ENCODE measurements at regions not wholly inside any gene's neighbourhood (a gene's known extent, or its start where the extent isn't known, plus 50 kb on each side); places are given as distances from the start of the nearest gene placed in this dataset.

DNA sequence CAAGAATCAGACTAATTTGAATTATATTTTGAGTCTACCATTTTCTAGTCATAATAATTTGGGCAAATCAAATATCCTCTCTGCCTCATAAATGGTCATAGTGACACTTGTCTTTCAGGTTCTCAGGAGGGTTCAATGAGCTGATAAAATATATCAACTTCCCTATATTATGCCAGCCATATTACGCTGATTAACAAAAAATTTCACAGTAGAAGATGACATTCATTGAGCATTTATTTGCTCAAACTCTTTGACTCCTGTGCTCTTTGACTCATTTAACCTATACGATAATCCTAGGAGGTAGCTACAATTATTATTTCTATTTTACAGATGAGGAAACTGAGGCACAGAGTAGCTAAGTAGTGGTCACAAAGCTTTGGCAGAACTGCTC, 60.0 kb upstream of the CCDC91 start:
- Mint-ChIP-seq H3K36me3 (ENCODE audit: low read depth) (no peaks in the 10 kb centered on the region), H3K9me3 (no peaks in the 10 kb centered on the region), H3K27ac (no peak overlapping the region), H3K27me3 (ENCODE audit: low read depth) (peaks cover 3% of the 10 kb centered on the region), H3K4me1 (peaks cover 6% of the 10 kb centered on the region), H3K4me3 (no peak overlapping the region)
- TF ChIP-seq, protein P1, sequence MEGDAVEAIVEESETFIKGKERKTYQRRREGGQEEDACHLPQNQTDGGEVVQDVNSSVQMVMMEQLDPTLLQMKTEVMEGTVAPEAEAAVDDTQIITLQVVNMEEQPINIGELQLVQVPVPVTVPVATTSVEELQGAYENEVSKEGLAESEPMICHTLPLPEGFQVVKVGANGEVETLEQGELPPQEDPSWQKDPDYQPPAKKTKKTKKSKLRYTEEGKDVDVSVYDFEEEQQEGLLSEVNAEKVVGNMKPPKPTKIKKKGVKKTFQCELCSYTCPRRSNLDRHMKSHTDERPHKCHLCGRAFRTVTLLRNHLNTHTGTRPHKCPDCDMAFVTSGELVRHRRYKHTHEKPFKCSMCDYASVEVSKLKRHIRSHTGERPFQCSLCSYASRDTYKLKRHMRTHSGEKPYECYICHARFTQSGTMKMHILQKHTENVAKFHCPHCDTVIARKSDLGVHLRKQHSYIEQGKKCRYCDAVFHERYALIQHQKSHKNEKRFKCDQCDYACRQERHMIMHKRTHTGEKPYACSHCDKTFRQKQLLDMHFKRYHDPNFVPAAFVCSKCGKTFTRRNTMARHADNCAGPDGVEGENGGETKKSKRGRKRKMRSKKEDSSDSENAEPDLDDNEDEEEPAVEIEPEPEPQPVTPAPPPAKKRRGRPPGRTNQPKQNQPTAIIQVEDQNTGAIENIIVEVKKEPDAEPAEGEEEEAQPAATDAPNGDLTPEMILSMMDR (IDR thresholded peaks at IDR 0.05; ENCODE audit: unreplicated experiment in 3 of 3): no peak

DNA sequence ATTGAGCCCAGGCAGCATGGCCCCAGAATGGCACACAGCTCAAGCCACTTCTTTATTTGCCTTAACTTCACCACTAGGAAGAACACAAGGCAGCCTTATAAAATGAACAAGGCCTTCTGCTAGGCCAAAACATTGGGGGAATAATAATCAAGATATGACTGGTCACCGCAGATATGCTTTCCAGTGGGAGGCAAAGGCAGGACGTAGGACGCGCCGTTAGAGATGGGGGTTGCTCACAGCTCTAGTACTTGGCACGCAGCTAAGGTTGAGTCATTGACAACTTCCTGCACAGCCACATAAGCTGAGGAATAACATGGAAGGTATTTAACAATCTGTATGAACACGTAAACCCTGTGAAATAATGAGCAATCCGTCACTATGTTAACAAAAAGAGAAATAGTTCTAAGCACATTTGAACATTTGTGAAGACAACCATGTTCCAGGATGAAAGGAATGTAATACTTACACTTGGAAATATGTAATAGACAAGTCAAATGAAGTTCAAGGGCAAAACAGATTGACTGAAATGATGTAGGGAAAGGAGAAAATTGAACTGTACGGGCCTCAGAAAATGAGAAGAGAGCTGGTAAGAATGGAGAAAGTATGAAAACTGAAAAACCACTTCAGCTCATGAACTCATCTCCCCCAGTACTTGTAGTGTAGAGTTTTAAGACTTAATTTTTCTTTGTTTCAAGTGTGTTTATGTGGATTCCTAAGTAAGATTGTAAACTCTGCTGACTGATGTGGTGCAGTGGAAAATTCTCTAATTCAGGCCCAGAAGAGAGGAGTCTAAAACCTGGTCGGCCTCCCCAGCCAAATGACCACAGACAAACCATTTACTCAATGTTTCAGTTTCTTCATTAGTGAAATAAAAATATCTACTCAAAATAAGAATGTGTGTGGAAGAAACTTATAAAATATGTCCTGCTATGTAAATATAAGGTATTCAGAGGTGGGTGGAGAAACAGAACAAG, 59.3 kb upstream of the CCDC91 start:
- no peaks in the 10 kb centered on the region for H3K27me3 Mint-ChIP-seq (ENCODE audit: low read depth)
- H3K4me3 Mint-ChIP-seq: no peak overlapping the region
- TF ChIP-seq, protein P1 (IDR thresholded peaks at IDR 0.05; ENCODE audit: unreplicated experiment in 3 of 3): no peak
- H3K9me3 Mint-ChIP-seq: no peaks in the 10 kb centered on the region
- peak overlapping the region in 2 of 3 experiments; percentile 14 to 25 for H3K27ac Mint-ChIP-seq
- H3K36me3 Mint-ChIP-seq (ENCODE audit: low read depth): no peaks in the 10 kb centered on the region
- H3K4me1 Mint-ChIP-seq: peaks cover 6% of the 10 kb centered on the region

DNA sequence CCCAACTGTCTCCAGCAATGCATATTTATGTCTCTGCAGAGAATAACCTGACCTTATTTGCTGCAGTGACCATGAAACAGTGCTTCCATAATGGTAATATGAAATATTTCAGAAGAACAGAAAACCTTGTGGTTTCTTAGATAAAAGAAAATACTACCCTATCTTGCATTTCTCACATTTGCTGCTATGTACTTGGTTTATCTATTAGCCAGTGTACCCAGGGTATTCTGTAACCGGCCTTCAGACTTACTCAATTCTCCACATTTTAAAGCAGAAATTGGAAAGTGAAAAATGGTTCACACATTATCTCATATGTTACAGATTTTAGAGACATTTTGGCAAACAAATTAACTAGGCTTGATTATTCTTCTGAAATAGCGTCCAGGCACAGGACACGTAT, 57.9 kb upstream of the CCDC91 start:
- H3K27ac Mint-ChIP-seq: no peak overlapping the region
- H3K9me3 Mint-ChIP-seq: no peaks in the 10 kb centered on the region
- no peaks in the 10 kb centered on the region for H3K36me3 Mint-ChIP-seq (ENCODE audit: low read depth)
- no peak overlapping the region for H3K4me3 Mint-ChIP-seq
- TF ChIP-seq, protein P1 (IDR thresholded peaks at IDR 0.05; ENCODE audit: unreplicated experiment in 3 of 3): no peak
- H3K27me3 Mint-ChIP-seq (ENCODE audit: low read depth): no peaks in the 10 kb centered on the region
- peaks cover 6% of the 10 kb centered on the region for H3K4me1 Mint-ChIP-seq

DNA sequence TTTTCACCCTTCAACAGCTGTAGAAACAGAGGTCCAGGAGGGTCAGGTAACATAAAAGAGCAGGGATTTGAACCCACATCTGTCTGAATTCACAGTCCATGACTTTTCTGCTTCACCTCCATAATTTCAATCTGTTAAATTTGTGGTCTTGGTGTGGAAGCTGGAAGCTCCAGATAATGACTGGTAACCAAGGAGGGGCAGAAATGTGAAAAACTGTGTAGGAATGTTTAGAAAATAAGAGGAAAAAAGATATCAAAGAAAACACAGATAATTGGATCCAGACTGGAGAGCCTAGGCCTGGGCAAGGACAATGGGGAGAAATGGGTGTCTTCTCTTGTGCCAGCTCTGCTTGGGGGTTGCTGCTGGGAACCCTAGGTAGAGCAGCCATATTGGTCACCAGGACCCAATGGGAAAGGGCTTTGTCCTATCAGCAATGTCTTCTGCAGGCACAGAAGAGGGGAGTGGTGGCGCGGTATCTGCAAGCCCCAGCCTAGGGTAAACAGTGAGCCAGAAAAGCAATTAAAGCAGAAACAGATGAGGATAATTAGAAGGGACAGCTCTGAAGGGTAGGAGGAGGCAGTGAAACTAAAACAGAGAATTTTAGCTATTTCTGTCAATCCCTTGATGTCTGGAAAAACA, 54.3 kb upstream of the CCDC91 start:
- Mint-ChIP-seq H3K27me3 (ENCODE audit: low read depth) (no peaks in the 10 kb centered on the region), H3K4me3 (no peak overlapping the region), H3K27ac (no peak overlapping the region), H3K9me3 (no peaks in the 10 kb centered on the region), H3K36me3 (ENCODE audit: low read depth) (no peaks in the 10 kb centered on the region), H3K4me1 (no peaks in the 10 kb centered on the region)
- TF ChIP-seq, protein P1 (IDR thresholded peaks at IDR 0.05; ENCODE audit: unreplicated experiment in 3 of 3): no peak

DNA sequence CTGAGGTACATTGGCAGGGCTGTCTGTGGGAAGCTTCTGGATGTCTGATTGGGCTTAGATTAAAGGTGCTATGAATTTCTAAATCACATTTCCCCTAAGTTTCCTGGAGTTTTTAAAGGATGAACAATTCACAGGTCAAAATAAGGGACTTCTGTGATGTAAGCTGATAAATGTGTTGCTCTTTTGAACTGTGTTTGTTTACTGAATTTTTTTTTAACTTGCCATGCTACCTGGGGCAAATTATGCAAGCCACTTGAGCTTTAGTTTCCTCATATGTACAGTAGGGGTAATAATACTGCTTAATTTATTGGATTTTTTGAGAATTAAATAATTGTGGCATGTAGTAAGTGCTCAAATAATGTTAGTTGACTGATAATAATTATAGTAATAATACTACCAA, 52.8 kb upstream of the CCDC91 start:
- TF ChIP-seq, protein P1 (IDR thresholded peaks at IDR 0.05; ENCODE audit: unreplicated experiment in 3 of 3): no peak
- Mint-ChIP-seq H3K4me3 (no peak overlapping the region), H3K9me3 (no peaks in the 10 kb centered on the region), H3K27me3 (ENCODE audit: low read depth) (no peaks in the 10 kb centered on the region), H3K4me1 (no peaks in the 10 kb centered on the region), H3K27ac (no peak overlapping the region), H3K36me3 (ENCODE audit: low read depth) (no peaks in the 10 kb centered on the region)

Measured in nephron (organoid).